AML-193 (cell line): ENCODE measurements at regions not wholly inside any gene's neighbourhood (a gene's known extent, or its start where the extent isn't known, plus 50 kb on each side); places are given as distances from the start of the nearest gene placed in this dataset.

Experiments used
- DNase-seq, 2 experiments: peaks; one replicate each; lab custom pipeline; 2025; lab: John Stamatoyannopoulos, UW

- no peak for DNase-seq
These were observed 133.6 kb downstream of the UBE2E3 start for GRCh38 chr2:181114021-181114420.

DNA sequence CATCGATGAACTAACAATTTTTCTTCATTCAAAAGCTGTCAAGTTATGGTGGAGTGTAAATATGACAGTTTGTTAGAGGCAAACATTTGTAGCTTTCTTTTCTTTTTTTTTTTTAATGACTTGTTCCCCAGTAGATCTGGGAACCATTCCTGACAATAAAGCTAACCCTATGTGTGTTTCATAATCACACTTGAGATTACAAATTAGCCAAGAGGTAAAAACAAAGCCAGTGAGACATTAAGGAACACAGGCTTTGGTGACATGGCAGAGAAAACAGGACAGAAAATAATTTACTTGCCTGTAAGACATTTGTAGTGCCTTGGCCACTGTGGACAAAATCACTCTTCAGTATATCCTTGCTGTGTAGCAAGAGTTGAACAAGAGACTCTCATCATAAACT lies 135.9 kb downstream of the UBE2E3 start:
- DNase-seq: no peak

GRCh38 chr2:181117206-181117925 lies 137.0 kb downstream of the UBE2E3 start:
- DNase-seq: no peak

DNA sequence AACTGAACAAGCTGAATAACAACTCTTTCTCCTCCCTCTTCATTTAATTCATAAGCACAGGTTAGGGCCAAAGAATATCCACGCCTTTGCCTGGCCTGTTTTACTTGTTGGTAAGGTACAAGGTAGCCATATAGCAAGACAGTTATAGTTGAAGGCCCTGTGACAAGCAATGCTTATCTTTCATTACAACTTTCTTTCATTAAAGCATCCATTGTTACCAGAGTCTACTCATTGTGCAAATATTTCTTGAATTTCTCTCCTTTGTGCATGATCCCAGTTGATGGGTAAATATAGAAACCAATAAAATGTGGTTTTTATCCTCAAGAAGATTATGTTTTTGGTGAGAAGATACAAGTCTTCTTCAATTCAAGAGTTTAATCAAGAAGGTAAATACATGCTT lies 140.2 kb downstream of the UBE2E3 start:
- no peak for DNase-seq

DNA sequence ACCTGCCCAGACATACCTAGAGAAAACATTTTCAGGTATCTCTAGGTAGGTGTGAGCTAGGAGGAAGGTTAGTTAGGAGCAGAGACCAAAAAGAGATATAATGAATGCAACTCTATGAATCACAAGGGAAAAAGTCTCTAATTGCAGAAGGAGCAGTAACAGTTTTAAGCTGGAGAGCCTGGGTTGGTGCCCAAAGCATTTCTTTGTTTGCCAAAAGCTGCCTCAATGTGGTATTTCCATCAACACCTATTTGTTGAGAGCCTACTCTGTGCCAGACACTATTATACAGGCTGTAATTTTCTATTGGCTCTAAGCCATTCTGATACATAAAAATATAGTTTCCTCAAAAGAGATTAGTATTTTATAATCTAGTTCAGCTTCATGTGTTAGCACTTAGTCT lies 141.6 kb downstream of the UBE2E3 start:
- DNase-seq: no peak

DNA sequence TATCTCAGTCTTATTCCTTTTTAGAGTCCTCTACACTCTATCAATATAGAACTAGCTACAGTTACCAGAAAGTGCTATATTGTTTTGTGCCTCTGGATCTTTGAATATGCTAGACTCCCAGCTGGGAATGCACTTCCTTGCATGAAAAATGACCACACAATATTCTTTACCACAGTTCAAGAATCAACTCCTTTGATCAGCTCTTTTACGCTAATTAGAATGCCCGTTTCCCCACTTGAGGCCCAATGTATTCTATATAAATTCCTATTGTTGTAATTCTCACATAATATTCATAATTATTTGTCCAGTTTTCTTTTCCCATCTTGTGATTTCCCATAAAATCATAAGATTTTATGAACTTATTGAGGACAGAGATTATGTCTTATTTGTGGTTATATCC lies 142.2 kb downstream of the UBE2E3 start:
- DNase-seq: no peak

- peak; percentile 33 to 58 for DNase-seq
These were observed 143.4 kb downstream of the UBE2E3 start for GRCh38 chr2:181123798-181124231.

- DNase-seq: peak in 1 of 2 experiments; percentile 4
These were observed 144.1 kb downstream of the UBE2E3 start for GRCh38 chr2:181124497-181124896.

GRCh38 chr2:181125359-181125758 lies 145.0 kb downstream of the UBE2E3 start:
- no peak for DNase-seq

GRCh38 chr2:181126311-181126868 lies 146.0 kb downstream of the UBE2E3 start:
- DNase-seq: no peak

DNA sequence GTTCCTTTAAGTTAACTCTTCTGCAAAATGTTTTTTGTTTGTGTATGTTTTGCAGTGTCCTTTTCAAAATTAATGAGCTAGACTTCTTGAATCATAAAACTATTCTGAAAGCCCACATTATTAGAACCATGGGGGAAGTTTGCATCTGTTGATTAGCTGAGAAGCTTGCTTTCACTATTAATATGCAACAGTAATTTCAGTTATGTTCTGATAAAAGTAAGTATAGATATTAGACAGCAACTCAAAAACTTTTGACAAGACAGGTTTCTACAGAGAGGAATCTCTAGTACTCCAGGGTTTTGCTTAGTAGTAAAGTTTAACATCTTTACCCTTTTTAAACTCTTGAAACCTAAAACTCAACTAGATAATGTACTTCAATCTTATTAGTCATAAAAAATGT lies 147.8 kb downstream of the UBE2E3 start:
- DNase-seq: no peak

- no peak for DNase-seq
These were observed 149.1 kb downstream of the UBE2E3 start for GRCh38 chr2:181129364-181130056.

- DNase-seq: no peak
These were observed 150.3 kb downstream of the UBE2E3 start for GRCh38 chr2:181130686-181131085.

- no peak for DNase-seq
These were observed 151.2 kb downstream of the UBE2E3 start for GRCh38 chr2:181131584-181131983.

- peak in 1 of 2 experiments; percentile 8 for DNase-seq
These were observed 158.4 kb downstream of the UBE2E3 start for GRCh38 chr2:181138816-181139215.

GRCh38 chr2:181139831-181140230 lies 159.4 kb downstream of the UBE2E3 start:
- no peak for DNase-seq

- DNase-seq: peak in 1 of 2 experiments; percentile 9
These were observed 160.0 kb downstream of the UBE2E3 start for GRCh38 chr2:181140414-181140813.

- DNase-seq: no peak
These were observed 160.5 kb downstream of the UBE2E3 start for GRCh38 chr2:181140928-181141327.

GRCh38 chr2:181141676-181142075 lies 161.3 kb downstream of the UBE2E3 start:
- DNase-seq: no peak

DNA sequence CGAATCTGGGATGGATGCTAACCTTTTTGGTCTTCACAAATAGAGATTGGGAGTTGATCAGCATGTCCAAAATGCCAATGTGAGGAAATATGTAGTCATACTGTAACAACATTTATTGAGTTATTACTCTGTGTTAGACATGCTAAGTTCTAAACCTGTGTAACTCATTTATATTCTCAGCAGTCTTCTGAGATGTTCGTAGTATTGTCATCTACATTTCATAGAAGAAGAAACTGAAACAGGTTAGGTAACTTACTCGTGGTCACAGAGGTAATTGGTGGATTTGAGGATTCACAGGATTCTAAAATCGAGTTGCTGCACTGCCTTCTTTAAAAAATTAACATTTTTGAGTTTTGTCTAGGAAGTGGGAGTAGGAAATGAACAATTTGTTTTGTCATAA lies 162.1 kb downstream of the UBE2E3 start:
- no peak for DNase-seq

- no peak for DNase-seq
These were observed 163.4 kb downstream of the UBE2E3 start for GRCh38 chr2:181143790-181144300.

DNA sequence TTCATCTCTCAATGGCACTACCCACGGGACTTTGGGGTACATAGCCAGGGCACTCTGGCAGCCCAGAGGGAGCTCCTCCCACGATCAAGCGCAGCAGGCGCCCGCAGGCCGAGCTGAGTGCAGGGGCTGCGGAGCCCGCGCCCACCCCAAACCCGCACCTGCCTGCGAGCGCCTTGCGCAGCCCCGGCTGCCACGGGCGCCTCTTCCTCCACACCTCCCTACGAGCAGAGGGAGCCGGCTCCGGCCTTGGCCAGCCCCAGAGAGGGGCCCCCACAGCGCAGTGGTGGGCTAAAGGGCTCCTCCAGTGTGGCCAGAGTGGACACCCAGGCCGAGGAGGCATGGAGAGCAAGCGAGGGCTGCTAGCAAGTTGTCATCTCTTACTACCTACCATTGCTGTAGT lies 165.2 kb downstream of the UBE2E3 start:
- no peak for DNase-seq

- no peak for DNase-seq
These were observed 165.8 kb downstream of the UBE2E3 start for GRCh38 chr2:181146171-181146570.
